Myocyte (in vitro differentiated cells): ENCODE measurements at regions not wholly inside any gene's neighbourhood (a gene's known extent, or its start where the extent isn't known, plus 50 kb on each side); places are given as distances from the start of the nearest gene placed in this dataset.

ENCODE experiments used
- DNase-seq: peaks from one replicate; pipeline ENCODE4 v3.0.0-alpha.2; 2012; ENCODE audit warnings: low read depth

- DNase-seq: no peak
These were observed 71.4 kb upstream of the PREP start for GRCh38 chr6:105474234-105474633.

GRCh38 chr6:105469946-105470345 is 67.1 kb upstream of the PREP start:
- no peak for DNase-seq

DNA sequence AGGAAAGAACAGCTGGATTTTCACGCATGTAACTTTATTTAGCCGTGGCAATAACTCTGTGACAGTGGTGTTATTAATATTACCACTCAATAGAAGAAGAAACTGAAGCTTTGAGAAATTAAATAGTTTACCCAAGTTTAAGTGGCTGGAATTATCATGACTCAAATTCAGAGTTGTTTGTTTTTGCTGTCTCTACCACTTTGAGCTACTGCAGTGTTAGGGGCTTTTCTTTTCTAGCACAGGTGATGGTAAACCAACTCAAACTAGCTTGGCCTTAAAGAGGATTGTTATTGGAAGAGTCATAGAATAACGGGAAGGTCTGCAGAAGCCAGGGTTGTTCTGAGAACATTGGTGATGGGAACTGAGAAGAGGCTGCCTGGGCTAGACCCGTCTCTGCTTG is 66.0 kb upstream of the PREP start:
- DNase-seq: no peak

DNA sequence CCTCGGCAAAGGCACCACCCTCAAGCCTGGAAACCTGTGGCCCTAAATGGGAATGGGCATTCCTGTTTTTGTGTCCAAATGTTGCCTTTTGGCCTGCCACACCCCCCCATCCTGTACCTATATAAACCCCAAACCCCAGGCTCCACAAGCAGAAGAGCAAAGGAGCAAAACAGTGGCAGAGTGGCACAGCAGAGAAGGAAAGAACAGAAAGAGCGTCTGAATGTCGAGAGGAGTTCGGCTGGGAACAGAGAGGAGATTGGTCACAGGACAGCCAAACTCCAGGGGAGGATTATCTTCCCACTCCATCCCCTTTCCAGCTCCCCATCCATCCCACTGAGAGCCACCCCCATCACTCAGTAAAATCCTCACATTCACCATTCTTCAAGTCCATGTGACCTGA is 58.0 kb upstream of the PREP start:
- DNase-seq: no peak

DNA sequence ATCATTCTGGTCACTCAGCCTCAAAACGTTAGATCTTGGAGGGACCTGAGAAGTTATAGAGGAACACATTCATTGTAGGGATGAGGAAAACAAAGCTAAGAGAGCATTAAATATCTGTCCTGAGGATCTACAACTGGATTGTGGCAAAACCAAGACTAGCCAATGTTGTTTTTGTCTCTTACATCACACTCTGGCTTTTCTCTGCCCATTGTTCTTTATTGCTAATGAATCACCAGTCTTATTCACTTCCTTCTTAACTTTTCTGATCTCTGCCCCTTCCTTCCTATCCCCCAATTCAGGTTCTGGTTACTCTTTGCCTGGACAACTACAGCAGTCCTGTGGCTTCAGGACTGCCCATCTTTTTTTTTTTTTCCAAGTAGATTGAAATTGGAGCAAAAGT is 57.0 kb upstream of the PREP start:
- peak; percentile 16 for DNase-seq

DNA sequence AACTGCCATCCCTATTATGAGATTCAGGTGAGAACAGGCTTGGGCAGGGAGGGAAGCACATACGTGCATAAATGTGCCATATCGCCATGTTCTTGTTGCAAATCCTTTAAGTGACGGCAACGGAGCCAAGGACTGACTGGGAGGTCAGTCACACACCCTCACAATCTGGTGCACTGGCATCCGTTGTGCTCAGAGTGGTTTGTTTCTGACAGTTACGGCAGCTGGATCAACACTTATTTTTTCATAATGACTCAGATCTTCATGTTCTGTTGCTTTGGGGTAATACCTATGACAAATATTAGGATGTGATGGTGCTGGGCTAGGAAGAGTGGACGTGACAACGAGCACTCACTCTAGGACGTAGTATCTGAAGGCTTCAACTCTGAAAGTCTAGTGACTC is 56.2 kb upstream of the PREP start:
- peak; percentile 57 for DNase-seq

DNA sequence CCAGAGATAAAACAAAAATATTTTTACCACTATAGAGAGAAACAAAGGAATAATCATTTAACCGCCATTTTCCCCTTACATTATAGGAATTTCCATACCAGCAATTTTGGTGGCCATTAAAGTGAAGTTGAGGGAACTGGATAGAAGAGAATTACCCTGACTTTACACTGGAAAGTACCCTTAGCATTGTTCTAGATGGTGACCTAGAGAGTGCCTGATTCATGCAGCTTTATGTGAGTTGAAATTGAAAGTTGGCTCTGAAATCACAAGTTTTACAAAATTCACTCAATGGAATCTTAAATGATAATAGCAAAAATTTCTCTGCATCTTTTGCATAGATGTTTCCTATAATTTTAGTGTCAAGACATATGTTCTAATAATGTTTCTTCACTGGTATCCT is 55.7 kb upstream of the PREP start:
- DNase-seq: no peak

DNA sequence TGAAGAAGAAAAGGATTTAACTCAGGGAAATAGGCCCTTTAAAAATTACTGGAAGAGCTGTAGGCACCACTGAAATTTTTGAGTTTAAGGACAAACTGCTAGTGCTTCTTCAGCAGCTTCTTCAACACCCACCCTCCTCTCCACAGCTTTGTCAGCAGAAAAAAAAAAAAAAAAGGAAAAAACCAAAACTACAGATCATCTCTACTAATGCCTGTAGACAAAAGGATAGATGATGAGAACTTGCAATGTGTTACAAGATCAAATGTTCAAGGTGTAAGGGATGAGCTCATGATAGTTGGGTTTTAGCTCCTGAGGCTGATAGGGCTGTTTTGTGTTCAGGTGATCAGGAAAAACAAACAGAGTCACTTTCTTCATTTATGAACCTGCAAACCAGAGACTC is 55.2 kb upstream of the PREP start:
- no peak for DNase-seq

GRCh38 chr6:105453968-105454367 is 51.1 kb upstream of the PREP start:
- DNase-seq: no peak

DNA sequence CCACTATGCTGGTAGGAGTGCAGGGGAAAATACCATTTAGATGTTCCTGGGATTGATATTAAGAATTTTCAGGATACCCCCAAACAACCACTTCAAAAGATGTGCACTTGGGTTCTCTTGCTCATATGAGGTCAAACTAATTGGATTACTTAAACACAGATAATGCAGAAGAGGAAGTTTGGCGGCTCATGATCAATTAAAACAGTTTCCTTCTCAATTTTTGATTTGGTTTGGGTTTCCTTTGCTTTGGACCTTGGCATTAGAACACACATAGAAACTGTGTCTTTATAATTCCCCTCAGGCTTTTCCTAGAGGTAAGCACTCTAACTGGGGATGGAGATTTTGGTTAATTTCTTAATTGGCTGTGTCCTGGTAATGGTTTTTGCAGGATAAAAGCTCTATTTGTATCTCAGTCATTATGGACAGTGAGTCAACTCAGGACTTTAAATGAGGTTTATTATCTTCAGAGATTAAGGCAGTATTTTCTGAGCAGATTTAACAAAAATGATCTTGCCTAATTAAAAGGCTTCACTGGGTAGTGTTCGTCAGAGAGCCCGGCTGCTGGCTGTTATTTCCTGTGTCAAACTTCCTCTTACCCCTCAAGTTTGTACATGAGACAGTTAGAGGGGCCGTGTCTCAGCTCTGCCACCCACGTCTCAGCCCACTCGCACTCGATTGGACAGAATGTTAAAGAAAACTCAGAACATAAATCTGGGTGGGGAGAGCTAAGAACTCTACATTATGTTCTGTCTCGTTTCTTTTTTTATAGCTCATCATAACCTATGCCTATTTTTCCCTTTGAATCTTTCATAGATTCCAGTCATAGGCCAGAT is 50.3 kb upstream of the PREP start:
- DNase-seq: no peak
